ENCODE measurements at regions not wholly inside any gene's neighbourhood (a gene's known extent, or its start where the extent isn't known, plus 50 kb on each side); places are given as distances from the start of the nearest gene placed in this dataset.

GRCh38 chr7:115603416-115603815, 427.1 kb downstream of the TFEC start:
- TF ChIP-seq POLR2A (IDR thresholded peaks at IDR 0.05; ENCODE audit: low read length) (no peak), GATA1 (IDR thresholded peaks at IDR 0.05; ENCODE audit: low read depth, low read length) (no peak)

Measured in erythroblast (primary cell).